ENCODE measurements at regions not wholly inside any gene's neighbourhood (a gene's known extent, or its start where the extent isn't known, plus 50 kb on each side); places are given as distances from the start of the nearest gene placed in this dataset.

DNA sequence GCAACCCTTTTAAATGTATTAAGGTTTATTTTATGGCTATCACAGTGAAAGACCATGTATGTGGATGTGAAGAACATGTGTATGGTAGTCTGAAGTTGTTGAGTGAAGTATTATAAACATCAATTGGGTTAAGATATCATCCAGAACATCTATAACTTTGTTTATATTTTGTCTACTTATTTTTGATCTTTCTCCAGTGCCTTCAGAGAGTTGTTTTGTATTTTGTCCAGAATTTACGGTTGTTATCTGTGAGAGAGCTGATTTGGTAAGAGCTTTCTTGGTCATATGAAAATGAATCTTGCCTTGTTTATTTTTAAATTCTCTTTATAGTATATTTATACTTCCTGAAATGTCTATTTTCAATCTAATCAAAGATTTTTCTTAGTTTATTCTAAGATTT is 573.7 kb upstream of the POU3F3 start:
- TF ChIP-seq CTCF (IDR thresholded peaks at IDR 0.05 in 8 of 11, conservative IDR thresholded peaks at IDR 0.05 in 3 of 11) = no peak
- TF ChIP-seq POLR2AphosphoS5 (IDR thresholded peaks at IDR 0.05) = no peak
- TF ChIP-seq POLR2A (IDR thresholded peaks at IDR 0.05) = no peak
- no peak for DNase-seq
- no peaks in the 10 kb centered on the region for H3K9me3 ChIP-seq
- H3K27ac ChIP-seq = no peak overlapping the region
- no peaks in the 10 kb centered on the region for H3K4me1 ChIP-seq
- WGBS, 5 donors = 85 to 98% (median 91%) methylated on average over 1 of the region's 1 CpG
- no peaks in the 10 kb centered on the region for H3K27me3 ChIP-seq (replicated peaks in 1 of 7)
- H3K36me3 ChIP-seq = no peaks in the 10 kb centered on the region
- intact Hi-C loops (cut with DNase I; ENCODE audit: low total_unique reads) = no loop called here
- H3K4me3 ChIP-seq = no peak overlapping the region

- Histone ChIP-seq H3K4me3 (no peak overlapping the region), H3K27me3 (replicated peaks in 1 of 7) (no peaks in the 10 kb centered on the region), H3K36me3 (no peaks in the 10 kb centered on the region), H3K27ac (no peak overlapping the region), H3K4me1 (no peaks in the 10 kb centered on the region), H3K9me3 (no peaks in the 10 kb centered on the region)
- TF ChIP-seq POLR2A (IDR thresholded peaks at IDR 0.05) (no peak), POLR2AphosphoS5 (IDR thresholded peaks at IDR 0.05) (no peak), CTCF (IDR thresholded peaks at IDR 0.05 in 8 of 11, conservative IDR thresholded peaks at IDR 0.05 in 3 of 11) (no peak)
- DNase-seq = no peak
- WGBS, 5 donors = 55 to 58% (median 56%) methylated on average over 3 of the region's 3 CpGs
- intact Hi-C loops (cut with DNase I; ENCODE audit: low total_unique reads) = no loop called here
Measured at GRCh38 chr2:104286841-104287240, 567.1 kb upstream of the POU3F3 start.

- intact Hi-C loops (cut with DNase I; ENCODE audit: low total_unique reads) = no loop called here
- H3K27ac ChIP-seq = no peak overlapping the region
- DNase-seq = no peak
- H3K4me1 ChIP-seq = no peaks in the 10 kb centered on the region
- H3K36me3 ChIP-seq = no peaks in the 10 kb centered on the region
- no peak overlapping the region for H3K4me3 ChIP-seq
- H3K9me3 ChIP-seq = no peaks in the 10 kb centered on the region
- no peaks in the 10 kb centered on the region for H3K27me3 ChIP-seq (replicated peaks in 1 of 7)
- TF ChIP-seq CTCF (IDR thresholded peaks at IDR 0.05 in 8 of 11, conservative IDR thresholded peaks at IDR 0.05 in 3 of 11) (no peak), POLR2AphosphoS5 (IDR thresholded peaks at IDR 0.05) (no peak), POLR2A (IDR thresholded peaks at IDR 0.05) (no peak)
- 76 to 85% (median 76%) methylated on average over 8 of the region's 8 CpGs for WGBS, 5 donors
Measured at GRCh38 chr2:104289651-104290565, 564.0 kb upstream of the POU3F3 start.

DNA sequence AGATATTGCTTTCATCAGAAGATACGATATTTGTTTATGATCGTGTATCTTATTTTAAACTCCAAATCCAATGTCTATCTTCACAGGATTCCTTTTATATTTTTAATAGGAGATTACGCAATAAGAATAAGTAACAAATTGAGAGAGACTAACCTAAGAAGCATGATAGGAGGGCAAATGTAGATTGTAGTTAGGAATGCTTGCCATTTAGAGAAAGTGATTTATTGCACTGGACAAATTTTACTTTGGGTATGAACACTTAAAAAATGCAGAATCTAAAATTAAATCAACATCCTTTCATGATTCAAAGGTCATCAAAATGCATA is 563.4 kb upstream of the POU3F3 start:
- intact Hi-C loops (cut with DNase I; ENCODE audit: low total_unique reads) = no loop called here
- WGBS, 5 donors = 68 to 92% (median 83%) methylated on average over 3 of the region's 3 CpGs

More for the DNA sequence above, 563.4 kb upstream of the POU3F3 start:
- H3K36me3 ChIP-seq = no peaks in the 10 kb centered on the region
- no peak overlapping the region for H3K4me3 ChIP-seq
- no peak overlapping the region for H3K27ac ChIP-seq
- no peak for DNase-seq
- TF ChIP-seq CTCF (IDR thresholded peaks at IDR 0.05 in 8 of 11, conservative IDR thresholded peaks at IDR 0.05 in 3 of 11) (no peak), POLR2AphosphoS5 (IDR thresholded peaks at IDR 0.05) (no peak), POLR2A (IDR thresholded peaks at IDR 0.05) (no peak)
- H3K9me3 ChIP-seq = no peaks in the 10 kb centered on the region
- H3K4me1 ChIP-seq = no peaks in the 10 kb centered on the region
- no peaks in the 10 kb centered on the region for H3K27me3 ChIP-seq (replicated peaks in 1 of 7)

Measured in spleen (tissue), 11 donors.